NT2/D1 (cell line): ENCODE measurements at regions not wholly inside any gene's neighbourhood (a gene's known extent, or its start where the extent isn't known, plus 50 kb on each side); places are given as distances from the start of the nearest gene placed in this dataset.

Experiments used
- YY1 ChIP-seq: IDR thresholded peaks from 2 replicates; pipeline ENCODE4 v1.6.1; 2011; ENCODE audit not compliant: insufficient read length, insufficient read depth
- ZNF274 ChIP-seq: IDR thresholded peaks from 2 replicates; pipeline ENCODE4 v1.6.1; 2011; ENCODE audit warnings: mild to moderate bottlenecking, low read depth, low read length

DNA sequence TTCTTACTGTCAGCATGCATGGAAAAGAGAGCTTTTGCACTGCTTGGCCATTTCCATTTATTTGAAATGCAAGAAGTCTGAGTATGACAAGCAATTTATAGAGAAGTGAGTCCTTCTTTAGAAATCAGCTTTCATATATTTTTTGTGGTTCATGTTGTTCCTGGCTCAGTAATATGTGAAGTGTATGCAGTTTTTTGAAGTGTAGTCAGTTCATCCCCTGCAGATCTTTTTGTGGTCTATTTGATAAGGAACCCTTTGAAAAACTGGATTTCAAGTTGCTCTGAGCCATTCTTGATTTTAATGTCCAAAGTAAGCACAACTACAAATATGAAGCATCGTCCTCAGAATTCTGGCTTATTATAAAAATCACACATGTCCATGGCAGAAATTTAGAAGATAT, 294.1 kb upstream of the SMC2 start:
- TF ChIP-seq YY1 (no peak), ZNF274 (no peak)
